K562 (cell line): ENCODE measurements at regions not wholly inside any gene's neighbourhood (a gene's known extent, or its start where the extent isn't known, plus 50 kb on each side); places are given as distances from the start of the nearest gene placed in this dataset.

Source experiments
- ATAC-seq: fragments of 200-7000 bp; cut with Tn5 transposase; 3 replicates; pipeline ENCODE4 v1.9.1; 2020; ENCODE audit warnings: moderate library complexity
- BruUV-seq: library from RNA; stranded (reverse); fragments of 400-500 nt; replicated peaks from 2 replicates; lab custom pipeline; 2021; lab: Mats Ljungman, UMichigan
- CTCF ChIA-PET: fragments of 300-600 bp; formaldehyde crosslinking; extraction: SDS; loops from one replicate; lab custom pipeline; 2021; ENCODE audit warnings: low intra/inter-chr PET ratio; lab: Yijun Ruan, JAX
- POLR2A ChIA-PET: fragments of 300-600, 350-650 bp; sonication (Branson Sonifier 250); formaldehyde crosslinking; extraction: SDS; loops from one replicate; lab custom pipeline; 2021; ENCODE audit warnings: antibody characterized with exemption, inconsistent platforms; lab: Yijun Ruan, JAX
- DNase-seq, 4 experiments: peaks; one replicate each; pipeline versions ENCODE4 v3.0.0 to v3.0.0-alpha.2; 2011 to 2018; ENCODE audit warnings: low spot score in 3 of 4, mixed read lengths in 3 of 4; ENCODE audit errors: extremely low read depth in 1 of 4
- FAIRE-seq: peaks from 2 replicates; lab custom pipeline; 2011; peaks lifted over from hg19 to GRCh38; lab: Jason Lieb, UNC
- H2AFZ ChIP-seq: 2 replicates; pipeline ENCODE4 v1.6.0; 2011; ENCODE audit warnings: low read depth, low read length, control low read depth, inconsistent platforms
- H3K27ac ChIP-seq: fragments of 200-600 bp; 3 replicates; pipeline ENCODE4 v1.8.0; 2011; ENCODE audit warnings: low read depth, mild to moderate bottlenecking, control low read depth, inconsistent platforms, low read length, moderate library complexity, mixed read lengths; ENCODE audit errors: extremely low read depth
- H3K27me3 ChIP-seq, 2 experiments: fragments of 300-600 bp in 1 of 2; 2 replicates in 1 of 2; 3 replicates in 1 of 2; pipeline versions ENCODE4 v1.6.0 to v1.8.0; 2011; ENCODE audit warnings: inconsistent platforms in 2 of 2, low read length in 2 of 2, mild to moderate bottlenecking in 1 of 2, mixed read lengths in 1 of 2, moderate library complexity in 1 of 2; ENCODE audit not compliant: control insufficient read depth in 2 of 2, insufficient read depth in 2 of 2
- H3K36me3 ChIP-seq: fragments of 300-600 bp; 3 replicates; pipeline ENCODE4 v1.8.0; 2011; ENCODE audit warnings: mild to moderate bottlenecking, low read length, inconsistent platforms; ENCODE audit not compliant: control insufficient read depth, insufficient read depth
- H3K4me1 ChIP-seq, 2 experiments: fragments of 200-600 bp in 1 of 2; replicated peaks in 1 of 2; 2 replicates in 1 of 2; 3 replicates in 1 of 2; pipeline versions ENCODE4 v1.5.1 to v1.8.0; 2011; ENCODE audit warnings: inconsistent platforms in 2 of 2, low read length in 2 of 2, mild to moderate bottlenecking in 1 of 2, mixed read lengths in 1 of 2, moderate library complexity in 1 of 2; ENCODE audit not compliant: control insufficient read depth in 2 of 2, insufficient read depth in 2 of 2
- H3K4me2 ChIP-seq: 2 replicates; pipeline ENCODE4 v1.6.1; 2011; ENCODE audit warnings: low read length, control low read depth, inconsistent platforms, mixed read lengths; ENCODE audit not compliant: insufficient read depth
- H3K4me3 ChIP-seq: fragments of 200-600 bp; sonication (generic), shearing (Covaris generic); 2 replicates; pipeline ENCODE4 v1.5.1; 2016; ENCODE audit warnings: control low read depth, inconsistent platforms
- H3K79me2 ChIP-seq: fragments of 200-600 bp; 3 replicates; pipeline ENCODE4 v1.8.0; 2011; ENCODE audit warnings: low read length, inconsistent platforms; ENCODE audit not compliant: control insufficient read depth, insufficient read depth
- H3K9ac ChIP-seq, 2 experiments: 2 replicates each; pipeline versions ENCODE4 v1.6.0 to v1.6.1; 2011; ENCODE audit warnings: low read depth in 2 of 2, low read length in 2 of 2, control low read depth in 1 of 2, inconsistent platforms in 1 of 2, mild to moderate bottlenecking in 1 of 2, mixed read lengths in 1 of 2; ENCODE audit not compliant: insufficient read depth in 1 of 2
- H3K9me1 ChIP-seq: one replicate; pipeline ENCODE4 v1.6.0; 2011; ENCODE audit warnings: inconsistent platforms, mild to moderate bottlenecking, low read length, moderate library complexity; ENCODE audit not compliant: control insufficient read depth, insufficient read depth
- H3K9me3 ChIP-seq: replicated peaks from 2 replicates; pipeline ENCODE4 v1.5.1; 2011; ENCODE audit warnings: low read depth, low read length, inconsistent platforms; ENCODE audit not compliant: control insufficient read depth, insufficient read depth
- H4K20me1 ChIP-seq: replicated peaks from 2 replicates; pipeline ENCODE4 v1.6.1; 2011; ENCODE audit warnings: low read length, inconsistent platforms, mixed read lengths; ENCODE audit not compliant: control insufficient read depth, insufficient read depth
- ATF2 ChIP-seq: sonication (generic); formaldehyde crosslinking; IDR thresholded peaks from 2 replicates; pipeline ENCODE4 v1.8.1; 2022; ENCODE audit warnings: missing genetic modification reagents
- BACH1 ChIP-seq: fragments of 200-800 bp; sonication (Bioruptor generic); IDR thresholded peaks from 2 replicates; pipeline ENCODE4 v1.6.1; 2016; ENCODE audit warnings: missing genetic modification characterization, missing compliant biosample characterization
- ETV5 ChIP-seq: sonication (generic); formaldehyde crosslinking; IDR thresholded peaks from 2 replicates; pipeline ENCODE4 v1.4.0; 2020; ENCODE audit warnings: low read depth, mild to moderate bottlenecking, missing genetic modification reagents
- HDAC1 ChIP-seq, 2 experiments: fragments of 450-650 bp; IDR thresholded peaks; 2 replicates each; pipeline ENCODE4 v1.6.1; 2016 to 2017; ENCODE audit warnings: inconsistent platforms in 1 of 2, mild to moderate bottlenecking in 1 of 2, moderate library complexity in 1 of 2
- HDAC2 ChIP-seq: fragments of 450-650 bp; IDR thresholded peaks from 2 replicates; pipeline ENCODE4 v1.6.1; 2016; ENCODE audit warnings: mild to moderate bottlenecking
- HDAC3 ChIP-seq: fragments of 450-650 bp; IDR thresholded peaks from 2 replicates; pipeline ENCODE4 v1.6.1; 2018; ENCODE audit warnings: borderline replicate concordance, mild to moderate bottlenecking, moderate library complexity; ENCODE audit not compliant: partially characterized antibody
- LCOR ChIP-seq: sonication (generic); formaldehyde crosslinking; IDR thresholded peaks from 2 replicates; pipeline ENCODE4 v1.8.0; 2022; ENCODE audit warnings: mild to moderate bottlenecking, missing genetic modification reagents
- MAFF ChIP-seq: IDR thresholded peaks from 2 replicates; pipeline ENCODE4 v1.6.1; 2012; ENCODE audit warnings: low read length, improper control_type of control experiment
- PURB ChIP-seq: sonication (generic); formaldehyde crosslinking; IDR thresholded peaks from 2 replicates; pipeline ENCODE4 v1.9.0; 2021; ENCODE audit warnings: low read depth, mild to moderate bottlenecking, missing genetic modification reagents
- TCF7 ChIP-seq: sonication (generic); IDR thresholded peaks from 2 replicates; pipeline ENCODE4 v1.6.1; 2016; ENCODE audit warnings: antibody characterized with exemption, borderline replicate concordance
- U2AF1 ChIP-seq: fragments of 200-400 bp; formaldehyde crosslinking; optimal IDR thresholded peaks from 2 replicates; pipeline ENCODE3; 2017; ENCODE audit warnings: mild to moderate bottlenecking, low read depth, low read length, moderate library complexity
- WHSC1 ChIP-seq: IDR thresholded peaks from one replicate; pipeline ENCODE4 v1.6.1; 2012; ENCODE audit warnings: low read length, control low read depth, inconsistent platforms
- ZC3H4 ChIP-seq: sonication (generic); formaldehyde crosslinking; IDR thresholded peaks from 2 replicates; pipeline ENCODE4 v1.9.0; 2021; ENCODE audit warnings: missing genetic modification reagents, borderline replicate concordance
- ZKSCAN1 ChIP-seq: fragments of 150-350 bp; IDR thresholded peaks from 2 replicates; pipeline ENCODE4 v1.6.1; 2016; ENCODE audit warnings: low read depth, low read length
- ZNF12 ChIP-seq: sonication (generic); formaldehyde crosslinking; IDR thresholded peaks from 2 replicates; pipeline ENCODE4 v1.4.0; 2020; ENCODE audit warnings: mild to moderate bottlenecking, missing genetic modification reagents
- ZNF23 ChIP-seq: fragments of 250-450 bp; sonication (Bioruptor Pico); IDR thresholded peaks from 2 replicates; pipeline ENCODE4 v1.4.0; 2020; ENCODE audit warnings: mild to moderate bottlenecking
- ZNF785 ChIP-seq: fragments of 250-450 bp; sonication (Bioruptor Pico); IDR thresholded peaks from 2 replicates; pipeline ENCODE4 v1.4.0; 2020; ENCODE audit warnings: mild to moderate bottlenecking
- WGBS: fragments of 100-300 bp; shearing (Covaris generic); methylation state at CpG from one replicate; pipeline ENCODE4 v1.1.6; 2016; ENCODE audit warnings: low coverage, mixed read lengths; ENCODE audit not compliant: insufficient coverage; ENCODE audit errors: missing lambda C conversion rate; 5-methylcytosine and 5-hydroxymethylcytosine counted together
- in situ Hi-C: fragments of 300-500 bp; cut with MboI; formaldehyde crosslinking; loops from 4 replicates; pipeline ENCODE4 v1.15.0; 2018; ENCODE audit warnings: inconsistent platforms, mixed read lengths
- intact Hi-C: fragments of 100-400 bp; cut with micrococcal nuclease; formaldehyde crosslinking; loops from 2 replicates; pipeline ENCODE4 v1.14.2; 2022
- TF ChIP-seq, protein P1 (sequence below): fragments of 250-450 bp; sonication (Bioruptor Pico); IDR thresholded peaks from 2 replicates; pipeline ENCODE4 v1.9.0; 2021; ENCODE audit warnings: mild to moderate bottlenecking

- 0% methylated on average over 2 of the region's 2 CpGs for WGBS
- intact Hi-C loops, result no loop called here
- BruUV-seq, result no TSS peak
These were observed 208.5 kb upstream of the ROPN1 start for GRCh38 chr3:124200407-124200806.

More at GRCh38 chr3:124200407-124200806, 208.5 kb upstream of the ROPN1 start:
- Histone ChIP-seq H3K36me3 (no peaks in the 10 kb centered on the region), H3K27ac (no peak overlapping the region), H3K9me1 (no peaks in the 10 kb centered on the region), H3K9me3 (no peaks in the 10 kb centered on the region), H3K4me3 (no peak overlapping the region), H4K20me1 (no peaks in the 10 kb centered on the region), H3K27me3 (no peaks in the 10 kb centered on the region), H2AFZ (no peak overlapping the region), H3K9ac (no peak overlapping the region), H3K79me2 (no peaks in the 10 kb centered on the region), H3K4me2 (no peak overlapping the region), H3K4me1 (no peaks in the 10 kb centered on the region)
- in situ Hi-C loops, result no loop called here
- FAIRE-seq (no peak), ATAC-seq (no peak), DNase-seq (peak in 1 of 4 experiments; percentile 3)
- ChIA-PET CTCF (no interaction called here), POLR2A (no interaction called here)
- no peak for TF ChIP-seq MAFF
- TF ChIP-seq PURB (CRISPR knock-in tag), result no peak
- TF ChIP-seq, protein P1, sequence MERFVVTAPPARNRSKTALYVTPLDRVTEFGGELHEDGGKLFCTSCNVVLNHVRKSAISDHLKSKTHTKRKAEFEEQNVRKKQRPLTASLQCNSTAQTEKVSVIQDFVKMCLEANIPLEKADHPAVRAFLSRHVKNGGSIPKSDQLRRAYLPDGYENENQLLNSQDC (CRISPR knock-in tag), result no peak
- TF ChIP-seq LCOR (CRISPR knock-in tag), result no peak
- TF ChIP-seq ZNF12 (CRISPR knock-in tag), result no peak
- no peak for TF ChIP-seq ZNF785 (CRISPR knock-in tag)
- no peak for TF ChIP-seq HDAC1 (IDR thresholded peaks at IDR 0.05)
- TF ChIP-seq HDAC2, result no peak
- TF ChIP-seq ZC3H4 (CRISPR knock-in tag), result no peak
- TF ChIP-seq TCF7, result no peak
- no peak for TF ChIP-seq ZNF23 (CRISPR knock-in tag)
- TF ChIP-seq U2AF1, result no peak
- TF ChIP-seq HDAC3, result no peak
- no peak for TF ChIP-seq WHSC1
- TF ChIP-seq ZKSCAN1, result no peak
- TF ChIP-seq ETV5 (CRISPR knock-in tag), result no peak
- no peak for TF ChIP-seq BACH1
- no peak for TF ChIP-seq ATF2 (CRISPR knock-in tag)
